Common myeloid progenitor, CD34-positive (primary cell): ENCODE measurements at regions not wholly inside any gene's neighbourhood (a gene's known extent, or its start where the extent isn't known, plus 50 kb on each side); places are given as distances from the start of the nearest gene placed in this dataset.

ENCODE experiments used
- CTCF ChIA-PET: fragments of 350-600 bp; sonication (Branson Sonifier 250); formaldehyde crosslinking; loops from one replicate; lab custom pipeline; 2021; ENCODE audit warnings: antibody characterized with exemption; lab: Charles Lee
- POLR2A ChIA-PET: fragments of 350-600 bp; sonication (Branson Sonifier 250); formaldehyde crosslinking; loops from one replicate; lab custom pipeline; 2021; ENCODE audit warnings: antibody characterized with exemption; lab: Charles Lee
- DNase-seq, 3 donors: peaks; one replicate each; pipeline versions ENCODE4 v3.0.0 to v3.0.0-alpha.2; 2013
- H3K27ac ChIP-seq, 2 experiments: 1 replicate in 1 of 2; 2 replicates in 1 of 2; pipeline ENCODE4 v1.7.0; 2013; ENCODE audit warnings: inconsistent platforms in 2 of 2, low read length in 2 of 2, mild to moderate bottlenecking in 2 of 2, low read depth in 1 of 2, moderate library complexity in 1 of 2; ENCODE audit not compliant: severe bottlenecking in 2 of 2, insufficient read depth in 1 of 2, poor library complexity in 1 of 2
- H3K27me3 ChIP-seq, 5 experiments: replicated peaks in 2 of 5; 1 replicate in 3 of 5; 2 replicates in 2 of 5; pipeline versions ENCODE4 v1.6.1 to v1.7.0; 2013; ENCODE audit warnings: low read length in 4 of 5, mild to moderate bottlenecking in 2 of 5, moderate library complexity in 2 of 5, inconsistent platforms in 1 of 5; ENCODE audit not compliant: insufficient read depth in 5 of 5, control insufficient read depth in 4 of 5
- H3K36me3 ChIP-seq, 4 experiments: 1 replicate in 2 of 4; 2 replicates in 2 of 4; pipeline versions ENCODE4 v1.6.1 to v1.7.0; 2013; ENCODE audit warnings: low read length in 3 of 4, control low read depth in 1 of 4, mild to moderate bottlenecking in 1 of 4; ENCODE audit not compliant: control insufficient read depth in 4 of 4, insufficient read depth in 4 of 4
- H3K4me1 ChIP-seq, 4 experiments: 1 replicate in 3 of 4; 2 replicates in 1 of 4; pipeline versions ENCODE4 v1.6.1 to v1.7.1; 2013; ENCODE audit warnings: low read length in 3 of 4, mild to moderate bottlenecking in 3 of 4, control low read depth in 1 of 4, inconsistent platforms in 1 of 4, moderate library complexity in 1 of 4; ENCODE audit not compliant: control insufficient read depth in 4 of 4, insufficient read depth in 4 of 4; ENCODE audit errors: control extremely low read depth in 1 of 4
- H3K4me3 ChIP-seq, 7 experiments: 1 replicate in 4 of 7; 2 replicates in 3 of 7; pipeline versions ENCODE4 v1.5.1 to v1.7.0; 2013; ENCODE audit warnings: mild to moderate bottlenecking in 7 of 7, low read length in 6 of 7, moderate library complexity in 6 of 7, inconsistent platforms in 2 of 7, low read depth in 2 of 7, control low read depth in 1 of 7; ENCODE audit not compliant: insufficient read depth in 4 of 7, control insufficient read depth in 1 of 7; ENCODE audit errors: extremely low read depth in 1 of 7
- H3K9me3 ChIP-seq, 5 experiments: 1 replicate in 4 of 5; 2 replicates in 1 of 5; pipeline versions ENCODE4 v1.6.1 to v1.7.1; 2013; ENCODE audit warnings: low read length in 4 of 5, mild to moderate bottlenecking in 2 of 5, inconsistent platforms in 1 of 5, low read depth in 1 of 5, moderate library complexity in 1 of 5; ENCODE audit not compliant: control insufficient read depth in 4 of 5, insufficient read depth in 2 of 5; ENCODE audit errors: control extremely low read depth in 1 of 5
- WGBS: methylation state at CpG from one replicate; pipeline ENCODE4 v1.1.5; 2013; ENCODE audit not compliant: insufficient coverage; 5-methylcytosine and 5-hydroxymethylcytosine counted together

DNA sequence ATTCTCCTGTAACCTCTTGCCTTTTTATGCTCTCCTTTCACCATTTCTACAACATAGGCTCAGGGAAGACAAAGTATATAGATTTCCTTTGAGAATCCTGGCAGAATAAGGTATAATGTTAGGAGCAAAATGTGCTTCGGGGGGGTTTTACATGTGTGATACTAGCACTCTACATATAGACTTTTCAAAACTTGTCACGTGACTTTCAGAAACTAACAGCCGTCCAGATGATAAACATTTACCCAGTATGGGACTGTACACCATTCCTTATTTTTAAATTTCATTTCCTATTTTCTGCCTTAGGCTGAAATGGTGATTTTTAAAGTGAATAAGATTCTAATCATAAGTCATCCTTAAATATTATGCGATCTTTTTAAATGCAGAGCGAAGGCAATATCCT is 420.4 kb upstream of the PITX2 start:
- POLR2A ChIA-PET, result no interaction called here
- CTCF ChIA-PET, result no interaction called here
- H3K4me3 ChIP-seq, result no peak overlapping the region
- WGBS, result 91% methylated on average over 4 of the region's 5 CpGs
- no peak overlapping the region for H3K27ac ChIP-seq
- no peaks in the 10 kb centered on the region for H3K4me1 ChIP-seq
- no peak for DNase-seq
- H3K36me3 ChIP-seq, result no peaks in the 10 kb centered on the region
- no peaks in the 10 kb centered on the region for H3K9me3 ChIP-seq
- H3K27me3 ChIP-seq, result no peaks in the 10 kb centered on the region

GRCh38 chr4:111045992-111046391 is 423.1 kb upstream of the PITX2 start:
- Histone ChIP-seq H3K4me1 (no peaks in the 10 kb centered on the region), H3K4me3 (no peak overlapping the region), H3K27me3 (no peaks in the 10 kb centered on the region), H3K36me3 (no peaks in the 10 kb centered on the region), H3K9me3 (no peaks in the 10 kb centered on the region), H3K27ac (no peak overlapping the region)
- CTCF ChIA-PET, result no interaction called here
- POLR2A ChIA-PET, result no interaction called here
- no CpG with 5 or more reads among the region's 2 CpGs for WGBS
- DNase-seq, result no peak

DNA sequence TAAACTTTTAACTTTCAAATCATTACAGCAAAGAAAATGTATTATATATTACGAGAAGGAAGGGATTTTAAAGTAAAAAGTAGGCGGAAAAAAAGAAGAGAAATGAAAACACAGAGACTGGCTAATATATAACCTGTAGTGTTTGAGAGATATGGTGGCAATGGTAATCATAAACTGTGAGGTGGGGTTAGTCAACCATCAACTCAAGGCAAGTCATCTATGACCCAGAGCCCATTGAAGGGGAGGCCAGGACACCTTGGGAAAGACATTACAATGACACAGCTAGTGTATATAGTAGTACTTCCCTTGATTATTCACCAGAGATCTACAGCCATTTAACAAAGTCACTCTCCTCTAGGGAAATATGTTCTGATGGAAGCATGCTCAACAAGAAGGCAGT is 423.9 kb upstream of the PITX2 start:
- no CpG with 5 or more reads among the region's 2 CpGs for WGBS
- H3K36me3 ChIP-seq, result no peaks in the 10 kb centered on the region
- no peaks in the 10 kb centered on the region for H3K9me3 ChIP-seq
- no peak for DNase-seq
- CTCF ChIA-PET, result no interaction called here
- no peaks in the 10 kb centered on the region for H3K4me1 ChIP-seq
- no peaks in the 10 kb centered on the region for H3K27me3 ChIP-seq
- H3K4me3 ChIP-seq, result no peak overlapping the region
- no peak overlapping the region for H3K27ac ChIP-seq
- POLR2A ChIA-PET, result no interaction called here

GRCh38 chr4:111048316-111048715 is 425.4 kb upstream of the PITX2 start:
- no peaks in the 10 kb centered on the region for H3K36me3 ChIP-seq
- DNase-seq, result no peak
- no peak overlapping the region for H3K27ac ChIP-seq
- WGBS, result 97% methylated on average over 4 of the region's 5 CpGs
- ChIA-PET CTCF (interaction anchor here (1.1 kb wide), 1 partner anchor 8 kb away, joined by 3 read pairs; no protein-coding TSS in a partner anchor), POLR2A (no interaction called here)
- H3K4me3 ChIP-seq, result no peak overlapping the region
- no peaks in the 10 kb centered on the region for H3K27me3 ChIP-seq
- H3K4me1 ChIP-seq, result no peaks in the 10 kb centered on the region
- H3K9me3 ChIP-seq, result no peaks in the 10 kb centered on the region

DNA sequence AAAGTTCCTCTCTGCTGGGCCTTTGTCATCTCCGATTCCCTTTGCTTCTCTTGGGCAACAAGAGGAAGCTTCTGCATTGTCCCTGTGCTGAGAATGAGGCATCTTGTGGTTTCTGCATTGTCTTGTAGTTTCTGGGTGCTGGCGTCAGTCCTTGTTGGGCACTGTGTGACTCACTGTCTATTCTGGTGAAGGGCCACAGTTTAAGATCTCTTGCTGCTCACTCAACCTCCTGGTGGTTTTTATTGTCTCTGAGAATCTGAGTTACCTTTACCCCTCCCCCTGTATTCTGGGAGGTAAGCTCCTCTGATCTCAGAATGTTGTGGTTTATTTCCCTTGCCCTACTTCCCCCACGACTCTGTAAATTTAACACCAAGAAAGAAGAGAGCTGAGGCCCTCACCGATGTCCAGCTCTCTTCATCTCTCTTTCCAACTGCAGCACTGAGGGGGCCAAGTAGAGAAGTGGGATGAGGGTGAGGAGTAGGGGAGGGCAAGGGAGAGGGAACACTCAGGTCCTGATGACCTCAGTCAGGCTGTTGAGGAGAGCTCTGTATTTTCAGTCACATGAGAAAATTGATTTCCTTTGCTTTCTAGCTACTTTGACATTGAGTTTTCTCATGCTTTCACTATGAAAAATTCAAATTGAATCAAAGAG is 441.6 kb upstream of the PITX2 start:
- Histone ChIP-seq H3K9me3 (no peaks in the 10 kb centered on the region), H3K4me1 (no peaks in the 10 kb centered on the region), H3K27me3 (no peaks in the 10 kb centered on the region), H3K4me3 (no peak overlapping the region), H3K36me3 (no peaks in the 10 kb centered on the region), H3K27ac (no peak overlapping the region)
- CTCF ChIA-PET, result no interaction called here
- DNase-seq, result no peak
- WGBS, result no CpG with 5 or more reads among the region's 4 CpGs
- POLR2A ChIA-PET, result no interaction called here

GRCh38 chr4:111066001-111066400 is 443.1 kb upstream of the PITX2 start:
- POLR2A ChIA-PET, result no interaction called here
- Histone ChIP-seq H3K4me3 (no peak overlapping the region), H3K27me3 (no peaks in the 10 kb centered on the region), H3K9me3 (no peaks in the 10 kb centered on the region), H3K4me1 (no peaks in the 10 kb centered on the region), H3K36me3 (no peaks in the 10 kb centered on the region), H3K27ac (no peak overlapping the region)
- WGBS, result 94% methylated on average over 2 of the region's 2 CpGs
- CTCF ChIA-PET, result no interaction called here
- no peak for DNase-seq

DNA sequence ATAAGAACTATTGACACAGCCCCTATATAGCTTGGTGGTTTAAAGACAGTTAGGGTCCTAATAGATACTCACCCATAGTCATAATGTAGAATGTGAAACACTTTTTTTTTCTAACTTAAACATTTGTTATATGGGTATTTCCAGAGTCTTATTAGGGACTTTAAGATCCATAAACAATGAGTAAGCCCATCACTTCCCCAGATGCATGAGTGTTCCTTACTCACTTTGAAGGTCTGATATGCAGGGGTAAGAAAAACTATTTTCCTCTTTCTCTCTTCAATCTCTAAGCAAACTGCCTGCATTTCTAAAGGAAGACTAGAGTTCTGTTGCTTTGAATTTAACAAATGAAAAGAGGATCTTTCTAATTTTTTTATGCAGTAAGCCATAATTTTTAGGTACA is 443.6 kb upstream of the PITX2 start:
- ChIA-PET CTCF (no interaction called here), POLR2A (no interaction called here)
- DNase-seq, result no peak
- H3K4me3 ChIP-seq, result no peak overlapping the region
- no peaks in the 10 kb centered on the region for H3K27me3 ChIP-seq
- H3K9me3 ChIP-seq, result no peaks in the 10 kb centered on the region
- H3K27ac ChIP-seq, result no peak overlapping the region
- H3K4me1 ChIP-seq, result no peaks in the 10 kb centered on the region
- H3K36me3 ChIP-seq, result no peaks in the 10 kb centered on the region
